A549 (cell line): ENCODE measurements at regions not wholly inside any gene's neighbourhood (a gene's known extent, or its start where the extent isn't known, plus 50 kb on each side); places are given as distances from the start of the nearest gene placed in this dataset.

Experiments
- ATAC-seq, 2 experiments: fragments of 200-7000 bp in 1 of 2; fragments of >200 bp in 1 of 2; cut with Nextera tagmentation in 1 of 2; cut with Tn5 transposase in 1 of 2; 3 replicates each; pipeline versions ENCODE4 v1.8.0 to v1.9.1; 2018 to 2020; ENCODE audit warnings: mild to moderate bottlenecking in 1 of 2, moderate library complexity in 1 of 2
- CTCF ChIA-PET: fragments of 300-600 bp; sonication (Branson Sonifier 250); formaldehyde crosslinking; extraction: SDS; loops from one replicate; lab custom pipeline; 2021; ENCODE audit warnings: antibody characterized with exemption, inconsistent platforms; lab: Yijun Ruan, JAX
- POLR2A ChIA-PET: fragments of 350-600 bp; formaldehyde crosslinking; extraction: SDS; loops from one replicate; lab custom pipeline; 2021; ENCODE audit warnings: antibody characterized with exemption, inconsistent platforms; lab: Yijun Ruan, JAX
- DNase-seq, 2 experiments: peaks; one replicate each; pipeline versions ENCODE4 v3.0.0 to v3.0.0-alpha.2; 2011 to 2016; ENCODE audit warnings: low read depth in 1 of 2, low spot score in 1 of 2
- FAIRE-seq: peaks from 2 replicates; lab custom pipeline; 2011; peaks lifted over from hg19 to GRCh38; lab: Jason Lieb, UNC
- H3K27ac ChIP-seq, 2 experiments: fragments of >200 bp; sonication (Bioruptor Twin); formaldehyde crosslinking; 3 replicates each; pipeline ENCODE4 v1.5.1; 2016 to 2017
- H3K4me1 ChIP-seq: fragments of >200 bp; sonication (Bioruptor Twin); formaldehyde crosslinking; 3 replicates; pipeline ENCODE4 v1.6.1; 2016
- H3K4me2 ChIP-seq: fragments of >200 bp; sonication (Bioruptor Twin); formaldehyde crosslinking; 3 replicates; pipeline ENCODE4 v1.6.1; 2016
- H3K4me3 ChIP-seq: fragments of >200 bp; sonication (Bioruptor Twin); formaldehyde crosslinking; 3 replicates; pipeline ENCODE4 v1.5.1; 2016
- H3K9me3 ChIP-seq: fragments of >200 bp; sonication (Bioruptor Twin); formaldehyde crosslinking; 3 replicates; pipeline ENCODE4 v1.6.1; 2016
- CHD2 ChIP-seq: fragments of 150-350 bp; IDR thresholded peaks from 2 replicates; pipeline ENCODE4 v1.6.1; 2014; ENCODE audit warnings: low read length; ENCODE audit not compliant: partially characterized antibody
- EHF ChIP-seq: fragments of 250-450 bp; sonication (Bioruptor Pico); IDR thresholded peaks from 2 replicates; pipeline ENCODE4 v1.5.0; 2020; ENCODE audit warnings: mild to moderate bottlenecking
- ELK1 ChIP-seq: fragments of 150-350 bp; IDR thresholded peaks from 2 replicates; pipeline ENCODE4 v1.6.1; 2014; ENCODE audit warnings: low read depth, mild to moderate bottlenecking, low read length
- EP300 ChIP-seq, 2 experiments: fragments of >200 bp; sonication (Bioruptor Twin); formaldehyde crosslinking; IDR thresholded peaks; 2 replicates in 1 of 2; 3 replicates in 1 of 2; pipeline ENCODE4 v1.6.1; 2016 to 2017
- ESRRA ChIP-seq: fragments of 150-350 bp; IDR thresholded peaks from 2 replicates; pipeline ENCODE4 v1.6.1; 2014; ENCODE audit warnings: mild to moderate bottlenecking, low read length, borderline replicate concordance
- FOSB ChIP-seq: fragments of 250-450 bp; sonication (Bioruptor Pico); IDR thresholded peaks from 2 replicates; pipeline ENCODE4 v1.5.0; 2020; ENCODE audit warnings: mild to moderate bottlenecking, moderate library complexity
- FOSL2 ChIP-seq, 2 experiments: fragments of 450-650 bp in 1 of 2; fragments of >200 bp in 1 of 2; sonication (Bioruptor Twin) in 1 of 2; formaldehyde crosslinking; IDR thresholded peaks; 2 replicates each; pipeline versions ENCODE4 v1.5.0 to v1.6.1; 2016 to 2020; ENCODE audit warnings: mild to moderate bottlenecking in 1 of 2, moderate library complexity in 1 of 2
- GATA3 ChIP-seq: IDR thresholded peaks from 2 replicates; pipeline ENCODE4 v1.6.1; 2012; ENCODE audit warnings: borderline replicate concordance
- HDAC2 ChIP-seq: fragments of 200-600 bp; sonication (generic); IDR thresholded peaks from 2 replicates; pipeline ENCODE4 v1.6.1; 2016
- HEYL ChIP-seq: fragments of 250-450 bp; sonication (Bioruptor Pico); IDR thresholded peaks from 2 replicates; pipeline ENCODE4 v1.8.0; 2021; ENCODE audit warnings: mild to moderate bottlenecking, moderate library complexity
- HMGXB4 ChIP-seq: fragments of 250-450 bp; sonication (Bioruptor Pico); IDR thresholded peaks from 2 replicates; pipeline ENCODE4 v1.5.0; 2021; ENCODE audit warnings: mild to moderate bottlenecking, moderate library complexity, borderline replicate concordance
- HOXA7 ChIP-seq: fragments of 250-450 bp; sonication (Bioruptor Pico); IDR thresholded peaks from 2 replicates; pipeline ENCODE4 v1.5.0; 2020; ENCODE audit warnings: mild to moderate bottlenecking, moderate library complexity
- HOXB13 ChIP-seq: fragments of 250-450 bp; sonication (Bioruptor Pico); IDR thresholded peaks from 2 replicates; pipeline ENCODE4 v1.5.0; 2020; ENCODE audit warnings: low read depth, mild to moderate bottlenecking, moderate library complexity
- HOXB5 ChIP-seq: fragments of 250-450 bp; sonication (Bioruptor Pico); IDR thresholded peaks from 2 replicates; pipeline ENCODE4 v1.5.0; 2020; ENCODE audit warnings: mild to moderate bottlenecking, moderate library complexity
- JUN ChIP-seq, 2 experiments: fragments of >200 bp; sonication (Bioruptor Twin); formaldehyde crosslinking; IDR thresholded peaks; 2 replicates in 1 of 2; 3 replicates in 1 of 2; pipeline ENCODE4 v1.6.1; 2016 to 2017
- JUNB ChIP-seq: fragments of >200 bp; sonication (Bioruptor Twin); formaldehyde crosslinking; IDR thresholded peaks from 2 replicates; pipeline ENCODE4 v1.6.1; 2016
- MYC ChIP-seq: IDR thresholded peaks from 2 replicates; pipeline ENCODE4 v1.6.1; 2012; ENCODE audit warnings: mild to moderate bottlenecking, inconsistent platforms, low read length, improper control_type of control experiment, borderline replicate concordance
- NR3C1 ChIP-seq: fragments of >200 bp; sonication (Bioruptor Twin); formaldehyde crosslinking; IDR thresholded peaks from 3 replicates; pipeline ENCODE4 v1.6.1; 2017
- POLR2A ChIP-seq: IDR thresholded peaks from 2 replicates; pipeline ENCODE4 v1.6.1; 2012; ENCODE audit warnings: mild to moderate bottlenecking, low read length
- POLR2AphosphoS2 ChIP-seq: conservative IDR thresholded peaks from 2 replicates; pipeline ENCODE4 v1.6.1; 2012; ENCODE audit warnings: low read length, improper control_type of control experiment, inconsistent platforms
- RARB ChIP-seq: fragments of 250-450 bp; sonication (Bioruptor Pico); IDR thresholded peaks from 2 replicates; pipeline ENCODE4 v1.8.0; 2021; ENCODE audit warnings: mild to moderate bottlenecking, moderate library complexity
- RCOR1 ChIP-seq: fragments of 150-350 bp; IDR thresholded peaks from 2 replicates; pipeline ENCODE4 v1.6.1; 2014; ENCODE audit warnings: antibody characterized with exemption, low read length, low read depth
- RFX5 ChIP-seq: fragments of 450-650 bp; IDR thresholded peaks from 2 replicates; pipeline ENCODE4 v1.7.1; 2014; ENCODE audit warnings: antibody characterized with exemption, mild to moderate bottlenecking, moderate library complexity
- RNF2 ChIP-seq: fragments of 200-600 bp; sonication (generic); IDR thresholded peaks from 2 replicates; pipeline ENCODE4 v1.6.1; 2016; ENCODE audit warnings: low read depth, mild to moderate bottlenecking, antibody characterized with exemption, moderate library complexity, borderline replicate concordance
- SREBF2 ChIP-seq: fragments of 450-650 bp; IDR thresholded peaks from 2 replicates; pipeline ENCODE4 v1.6.1; 2014; ENCODE audit warnings: mild to moderate bottlenecking, moderate library complexity
- ZC3H11A ChIP-seq: fragments of 450-650 bp; IDR thresholded peaks from 2 replicates; pipeline ENCODE4 v1.6.1; 2014; ENCODE audit warnings: antibody characterized with exemption, mild to moderate bottlenecking
- ZNF302 ChIP-seq: fragments of 250-450 bp; sonication (Bioruptor Pico); IDR thresholded peaks from 2 replicates; pipeline ENCODE4 v1.9.0; 2021; ENCODE audit warnings: inconsistent platforms, mild to moderate bottlenecking, moderate library complexity
- ZSCAN20 ChIP-seq: fragments of 250-450 bp; sonication (Bioruptor Pico); IDR thresholded peaks from 2 replicates; pipeline ENCODE4 v1.8.0; 2022; ENCODE audit warnings: mild to moderate bottlenecking, moderate library complexity
- WGBS: methylation state at CpG from one replicate; pipeline ENCODE4 v1.1.6; 2017; ENCODE audit errors: missing lambda C conversion rate; 5-methylcytosine and 5-hydroxymethylcytosine counted together
- TF ChIP-seq, protein P1 (sequence below): fragments of >200 bp; sonication (Bioruptor Twin); formaldehyde crosslinking; IDR thresholded peaks from 2 replicates; pipeline ENCODE4 v1.6.1; 2016
- TF ChIP-seq, protein P2 (sequence below): fragments of 250-450 bp; sonication (Bioruptor Pico); IDR thresholded peaks from 2 replicates; pipeline ENCODE4 v1.5.0; 2020; ENCODE audit warnings: low read depth, mild to moderate bottlenecking, moderate library complexity
- TF ChIP-seq, protein P3 (sequence below): IDR thresholded peaks from 2 replicates; pipeline ENCODE4 v1.6.1; 2012

GRCh38 chr9:27717991-27718390, 144.7 kb upstream of the C9orf72 start:
- TF ChIP-seq RFX5 (no peak), MYC (no peak), HDAC2 (no peak), EP300 (IDR thresholded peaks at IDR 0.05) (no peak), ELK1 (no peak), ZNF302 (no peak), HOXB13 (no peak), POLR2AphosphoS2 (no peak), ZSCAN20 (no peak), FOSB (CRISPR knock-in tag) (no peak), HEYL (CRISPR knock-in tag) (no peak), HOXA7 (CRISPR knock-in tag) (no peak), FOSL2 (IDR thresholded peaks at IDR 0.05) (no peak), FOSL2 (CRISPR knock-in tag; IDR thresholded peaks at IDR 0.05) (no peak)
- TF ChIP-seq, protein P1, sequence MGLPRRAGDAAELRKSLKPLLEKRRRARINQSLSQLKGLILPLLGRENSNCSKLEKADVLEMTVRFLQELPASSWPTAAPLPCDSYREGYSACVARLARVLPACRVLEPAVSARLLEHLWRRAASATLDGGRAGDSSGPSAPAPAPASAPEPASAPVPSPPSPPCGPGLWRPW = no peak
- TF ChIP-seq, protein P2, sequence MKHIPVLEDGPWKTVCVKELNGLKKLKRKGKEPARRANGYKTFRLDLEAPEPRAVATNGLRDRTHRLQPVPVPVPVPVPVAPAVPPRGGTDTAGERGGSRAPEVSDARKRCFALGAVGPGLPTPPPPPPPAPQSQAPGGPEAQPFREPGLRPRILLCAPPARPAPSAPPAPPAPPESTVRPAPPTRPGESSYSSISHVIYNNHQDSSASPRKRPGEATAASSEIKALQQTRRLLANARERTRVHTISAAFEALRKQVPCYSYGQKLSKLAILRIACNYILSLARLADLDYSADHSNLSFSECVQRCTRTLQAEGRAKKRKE (CRISPR knock-in tag) = no peak
- 4% methylated on average over 2 of the region's 2 CpGs for WGBS
- Histone ChIP-seq H3K4me3 (no peak overlapping the region), H3K4me1 (no peaks in the 10 kb centered on the region), H3K27ac (no peak overlapping the region), H3K4me2 (no peak overlapping the region), H3K9me3 (no peaks in the 10 kb centered on the region)
- DNase-seq (no peak), ATAC-seq (no peak), FAIRE-seq (no peak)
- ChIA-PET POLR2A (no interaction called here), CTCF (interaction anchor here (1.2 to 4.1 kb wide), 2 partner anchors 8 to 355 kb away, joined by 3 to 29 read pairs; no protein-coding TSS in a partner anchor)

- Histone ChIP-seq H3K4me1 (no peaks in the 10 kb centered on the region), H3K4me2 (no peak overlapping the region), H3K27ac (no peak overlapping the region), H3K9me3 (no peaks in the 10 kb centered on the region), H3K4me3 (no peak overlapping the region)
- DNase-seq (no peak), FAIRE-seq (no peak), ATAC-seq (no peak)
- TF ChIP-seq POLR2A = no peak
- no peak for TF ChIP-seq HOXB13
- TF ChIP-seq EP300 (IDR thresholded peaks at IDR 0.05) = no peak
- no peak for TF ChIP-seq RFX5
- no peak for TF ChIP-seq NR3C1
- TF ChIP-seq, protein P1 = no peak
- no peak for TF ChIP-seq SREBF2
- no peak for TF ChIP-seq JUN (IDR thresholded peaks at IDR 0.05)
- no peak for TF ChIP-seq CHD2
- TF ChIP-seq, protein P3, sequence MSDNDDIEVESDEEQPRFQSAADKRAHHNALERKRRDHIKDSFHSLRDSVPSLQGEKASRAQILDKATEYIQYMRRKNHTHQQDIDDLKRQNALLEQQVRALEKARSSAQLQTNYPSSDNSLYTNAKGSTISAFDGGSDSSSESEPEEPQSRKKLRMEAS = no peak
- TF ChIP-seq RNF2 = no peak
- no peak for TF ChIP-seq EHF (CRISPR knock-in tag)
- no peak for TF ChIP-seq ZC3H11A
- CTCF ChIA-PET = interaction anchor here (2.7 kb wide), 1 partner anchor 354 kb away, joined by 10 read pairs; no protein-coding TSS in a partner anchor
- WGBS = 19% methylated on average over 2 of the region's 2 CpGs
- POLR2A ChIA-PET = no interaction called here
Measured at GRCh38 chr9:27719711-27720110, 146.4 kb upstream of the C9orf72 start.

GRCh38 chr9:27722866-27723265, 149.6 kb upstream of the C9orf72 start:
- H3K4me3 ChIP-seq = no peak overlapping the region
- no peak for ATAC-seq
- no peak for FAIRE-seq
- H3K4me1 ChIP-seq = no peaks in the 10 kb centered on the region
- no peak for DNase-seq
- no peak overlapping the region for H3K27ac ChIP-seq
- no peak for TF ChIP-seq FOSB (CRISPR knock-in tag)
- TF ChIP-seq HOXB5 (CRISPR knock-in tag) = no peak
- TF ChIP-seq, protein P2 (CRISPR knock-in tag) = no peak
- no peak for TF ChIP-seq RARB (CRISPR knock-in tag)
- TF ChIP-seq ESRRA = no peak
- TF ChIP-seq JUNB = no peak
- TF ChIP-seq MYC = no peak
- TF ChIP-seq CHD2 = no peak
- TF ChIP-seq RCOR1 = no peak
- TF ChIP-seq GATA3 = no peak
- TF ChIP-seq HMGXB4 (CRISPR knock-in tag) = no peak
- TF ChIP-seq, protein P1 = no peak
- TF ChIP-seq, all 56 proteins: peak for 0
- Histone ChIP-seq H3K4me2 (no peak overlapping the region), H3K9me3 (no peaks in the 10 kb centered on the region)
- ChIA-PET CTCF (interaction anchor here (1.6 kb wide), 1 partner anchor 350 kb away, joined by 6 read pairs; no protein-coding TSS in a partner anchor), POLR2A (no interaction called here)
